Renal cortical epithelial cell (primary cell): ENCODE measurements at regions not wholly inside any gene's neighbourhood (a gene's known extent, or its start where the extent isn't known, plus 50 kb on each side); places are given as distances from the start of the nearest gene placed in this dataset.
"Not testable (repeated sequence)": the region's sequence is repeated elsewhere in the genome, so short reads cannot be mapped to it uniquely, and the experiment has no call there.

Experiments used
- DNase-seq: peaks from one replicate; pipeline ENCODE4 v3.0.0-alpha.2; 2011; ENCODE audit warnings: low read depth

DNA sequence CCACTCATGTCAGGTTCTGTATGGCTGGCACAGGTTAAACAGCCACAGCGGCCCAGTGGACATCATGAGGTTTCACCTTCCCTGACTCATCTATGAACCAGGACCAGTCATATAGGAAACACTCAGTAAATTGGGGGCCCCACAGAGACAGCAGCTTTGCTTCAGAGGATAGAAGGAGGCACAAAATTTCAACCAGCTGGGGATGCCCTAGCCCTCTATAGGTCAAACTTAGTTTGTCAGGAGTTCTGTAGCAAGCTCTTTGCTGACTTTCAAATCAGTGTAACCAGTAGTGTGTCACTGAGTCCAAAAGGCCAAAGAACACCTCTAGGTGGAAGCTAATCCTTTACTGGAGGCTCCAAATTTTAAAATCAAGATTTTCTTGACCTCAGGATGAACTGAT lies 4157.8 kb upstream of the TPTE start:
- not testable (repeated sequence) for DNase-seq

DNA sequence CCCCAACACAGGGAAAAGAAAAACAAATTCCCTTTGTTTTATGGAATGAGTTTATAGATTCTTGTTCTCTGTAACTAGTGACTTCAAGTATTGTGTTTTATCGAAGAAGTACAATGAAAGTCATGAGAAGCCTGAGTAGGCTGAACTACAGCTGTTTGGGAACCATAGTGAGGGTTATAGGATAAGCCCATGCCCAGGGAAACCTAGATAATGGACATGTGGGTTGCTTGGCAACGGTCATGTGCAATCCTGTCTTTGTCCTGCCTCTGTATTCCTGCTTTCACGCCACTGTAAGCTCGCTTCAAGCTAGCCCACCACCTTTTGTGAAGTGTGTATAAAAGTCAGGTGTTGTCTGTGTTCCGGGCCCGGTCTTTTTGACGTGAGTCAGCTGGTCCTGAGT lies 4152.6 kb upstream of the TPTE start:
- peak; percentile 26 for DNase-seq

DNA sequence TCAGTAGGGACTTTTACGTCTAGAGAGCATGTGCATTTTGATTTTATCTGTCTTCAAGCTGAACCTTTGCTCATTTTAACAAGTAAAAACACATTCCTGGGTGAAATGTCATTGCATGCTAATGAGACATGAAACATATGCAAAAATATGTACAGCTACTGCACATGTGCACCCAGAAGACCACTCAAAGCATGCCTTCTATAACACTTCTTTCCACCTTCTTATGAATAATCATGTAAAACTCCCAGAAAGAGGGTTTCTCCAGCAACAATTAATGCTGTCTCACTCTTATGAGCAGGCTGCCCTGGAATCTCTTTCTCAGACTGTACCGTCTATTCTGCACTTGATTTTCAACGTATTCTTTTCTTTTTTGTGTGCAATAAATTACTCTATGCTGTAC lies 4148.1 kb upstream of the TPTE start:
- not testable (repeated sequence) for DNase-seq

DNA sequence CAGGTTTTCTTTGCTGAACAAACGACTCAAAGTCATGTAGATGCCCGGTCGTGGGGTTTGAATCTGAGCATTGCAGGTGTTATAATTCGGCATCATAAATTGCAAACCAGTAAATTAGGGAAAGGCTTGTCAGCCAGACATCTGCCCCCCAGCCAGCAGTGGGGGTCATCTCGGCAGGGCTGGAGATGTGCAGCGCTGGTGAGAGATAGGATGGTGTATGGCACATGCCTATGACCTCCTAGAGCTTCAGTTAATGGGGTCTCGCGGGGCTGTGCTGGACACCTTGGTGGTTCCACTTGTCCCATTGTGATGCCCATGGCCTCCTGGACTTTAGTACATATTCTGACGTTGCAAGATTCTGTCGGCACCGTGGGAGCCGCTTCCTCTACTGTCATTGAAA lies 4147.2 kb upstream of the TPTE start:
- DNase-seq = not testable (repeated sequence)

DNA sequence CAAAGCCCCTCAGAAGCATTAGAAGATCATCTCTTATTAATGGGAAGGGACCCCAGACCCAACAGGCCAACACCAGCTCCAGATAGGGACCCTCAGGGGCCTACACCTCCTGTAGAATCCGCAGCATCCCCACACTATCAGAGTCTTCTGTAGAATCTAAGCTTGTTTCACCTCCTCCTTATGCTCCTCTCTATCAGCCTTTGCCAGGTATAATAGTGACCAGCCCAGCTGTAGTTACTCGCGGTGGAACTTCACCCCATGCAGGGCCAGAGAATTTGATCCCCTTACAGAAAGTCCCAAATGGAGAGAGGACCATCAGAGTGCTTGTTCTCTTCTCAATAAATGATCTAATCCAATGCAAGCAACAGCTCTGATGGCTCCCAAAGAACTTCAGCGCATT lies 4146.5 kb upstream of the TPTE start:
- not testable (repeated sequence) for DNase-seq

DNA sequence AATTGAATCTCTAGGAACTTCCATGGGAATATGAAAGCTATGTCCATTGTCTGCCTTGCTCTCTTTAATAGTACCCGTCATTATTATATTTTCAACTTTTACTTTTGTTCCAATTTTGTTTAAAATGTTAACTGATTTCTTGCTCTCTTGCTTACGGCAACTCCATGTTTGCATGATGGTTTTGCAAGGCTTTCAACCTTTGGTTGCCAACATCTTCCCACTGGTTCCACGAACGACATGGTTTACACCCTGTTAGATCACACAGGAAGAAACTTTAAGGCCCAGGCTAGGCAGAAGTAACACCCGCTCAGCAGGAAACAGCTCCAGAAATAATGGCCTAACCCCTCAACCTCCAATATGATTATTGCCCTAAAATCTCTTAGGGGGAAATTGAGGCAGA lies 4145.6 kb upstream of the TPTE start:
- DNase-seq = not testable (repeated sequence)

DNA sequence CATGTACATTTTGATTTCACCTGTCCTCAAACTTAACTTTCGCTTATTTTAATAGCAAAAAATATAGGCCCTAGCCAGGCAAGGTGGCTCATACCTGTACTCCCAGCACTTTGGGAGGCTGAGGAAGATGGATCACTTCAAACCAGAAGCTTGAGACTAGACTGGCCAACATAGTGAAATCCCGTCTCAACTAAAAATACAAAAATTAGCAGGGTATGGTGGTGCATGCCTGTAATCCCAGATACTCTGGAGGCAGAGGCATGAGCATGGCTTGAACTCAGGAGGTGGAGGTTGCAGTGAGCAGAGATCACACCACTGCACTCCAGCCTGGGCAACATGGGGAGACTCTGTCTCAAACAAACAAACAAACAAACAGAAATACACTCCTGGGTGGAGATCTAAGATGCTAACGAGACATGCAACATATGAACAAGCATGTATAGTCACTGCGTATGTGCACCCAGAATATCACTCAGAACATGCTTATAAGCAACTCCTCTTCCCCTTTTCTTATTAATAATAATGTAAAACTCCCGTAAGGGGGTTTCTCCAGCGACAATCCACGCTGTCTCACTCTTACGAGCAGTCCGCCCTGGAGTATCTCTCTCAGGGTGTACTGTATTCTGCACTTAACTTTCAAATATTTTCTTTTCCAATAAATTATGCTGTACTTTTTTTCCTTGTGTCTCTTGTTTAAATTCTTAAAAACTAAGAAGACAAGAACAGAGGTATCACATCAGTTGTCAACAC lies 4144.9 kb upstream of the TPTE start:
- DNase-seq = not testable (repeated sequence)
